Anterior cingulate cortex (tissue), 58 donors: ENCODE measurements at regions not wholly inside any gene's neighbourhood (a gene's known extent, or its start where the extent isn't known, plus 50 kb on each side); places are given as distances from the start of the nearest gene placed in this dataset.
"Not testable (repeated sequence)": the region's sequence is repeated elsewhere in the genome, so short reads cannot be mapped to it uniquely, and the experiment has no call there.

Experiments
- DNase-seq, 58 donors: peaks; one replicate each; lab custom pipeline; 2025; lab: John Stamatoyannopoulos, UW

- no peak for DNase-seq
These were observed 133.1 kb upstream of the PTBP2 start for GRCh38 chr1:96588416-96588995.

GRCh38 chr1:96595530-96595929, 126.1 kb upstream of the PTBP2 start:
- not testable (repeated sequence) for DNase-seq

- DNase-seq, result no peak
These were observed 125.2 kb upstream of the PTBP2 start for GRCh38 chr1:96596226-96596922.

GRCh38 chr1:96597218-96597617, 124.4 kb upstream of the PTBP2 start:
- no peak for DNase-seq

- peak in 21 of 58 donors; percentile 4 to 57 (median 24) for DNase-seq
These were observed 123.0 kb upstream of the PTBP2 start for GRCh38 chr1:96598416-96599168.

- not testable (repeated sequence) for DNase-seq
These were observed 117.0 kb upstream of the PTBP2 start for GRCh38 chr1:96604620-96605019.

GRCh38 chr1:96617375-96617774, 104.2 kb upstream of the PTBP2 start:
- DNase-seq, result not testable (repeated sequence)

- no peak for DNase-seq
These were observed 89.4 kb upstream of the PTBP2 start for GRCh38 chr1:96632045-96632664.

GRCh38 chr1:96633695-96634094, 87.9 kb upstream of the PTBP2 start:
- no peak for DNase-seq

- no peak for DNase-seq
These were observed 86.7 kb upstream of the PTBP2 start for GRCh38 chr1:96634883-96635282.

GRCh38 chr1:96641282-96641681, 80.3 kb upstream of the PTBP2 start:
- DNase-seq, result no peak

- no peak for DNase-seq
These were observed 78.1 kb upstream of the PTBP2 start for GRCh38 chr1:96643519-96643918.

GRCh38 chr1:96649301-96649700, 72.3 kb upstream of the PTBP2 start:
- DNase-seq, result no peak

GRCh38 chr1:96651517-96651916, 70.1 kb upstream of the PTBP2 start:
- no peak for DNase-seq

- no peak for DNase-seq
These were observed 61.5 kb upstream of the PTBP2 start for GRCh38 chr1:96660051-96660450.

GRCh38 chr1:96660503-96660902, 61.1 kb upstream of the PTBP2 start:
- DNase-seq, result no peak
